Fibroblast of lung (primary cell): ENCODE measurements at regions not wholly inside any gene's neighbourhood (a gene's known extent, or its start where the extent isn't known, plus 50 kb on each side); places are given as distances from the start of the nearest gene placed in this dataset.

ENCODE experiments used
- EZH2 ChIP-seq: IDR thresholded peaks from 2 replicates; pipeline ENCODE4 v1.5.1; 2012; ENCODE audit warnings: low read length, control low read depth, mild to moderate bottlenecking; ENCODE audit errors: missing control alignments
- TF ChIP-seq, protein P1 (sequence below), 2 donors: IDR thresholded peaks in 1 of 2; conservative IDR thresholded peaks in 1 of 2; 1 replicate in 1 of 2; 2 replicates in 1 of 2; pipeline ENCODE4 v1.5.1; 2011 to 2012; ENCODE audit warnings: low read length in 2 of 2, control low read depth in 1 of 2, inconsistent platforms in 1 of 2, low read depth in 1 of 2, mild to moderate bottlenecking in 1 of 2

DNA sequence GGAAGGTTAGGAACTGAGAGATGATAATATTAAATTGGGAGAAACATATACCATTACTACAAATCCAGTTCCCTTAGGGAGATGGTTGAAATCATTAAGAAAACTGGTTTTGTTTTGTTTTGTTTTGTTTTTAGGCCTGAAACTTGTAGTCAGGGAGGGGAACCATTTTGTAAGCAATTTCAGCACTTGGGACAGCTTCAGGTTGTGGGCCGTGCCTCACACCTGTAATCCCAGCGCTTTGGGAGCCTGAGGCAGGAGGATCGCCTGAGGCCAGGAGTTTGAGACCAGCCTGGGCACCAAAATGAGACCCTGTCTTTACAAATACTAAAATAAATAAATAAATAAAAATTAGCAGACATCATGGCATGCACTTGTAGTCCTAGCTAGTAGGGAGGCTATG, 694.3 kb upstream of the NR5A2 start:
- TF ChIP-seq, protein P1, sequence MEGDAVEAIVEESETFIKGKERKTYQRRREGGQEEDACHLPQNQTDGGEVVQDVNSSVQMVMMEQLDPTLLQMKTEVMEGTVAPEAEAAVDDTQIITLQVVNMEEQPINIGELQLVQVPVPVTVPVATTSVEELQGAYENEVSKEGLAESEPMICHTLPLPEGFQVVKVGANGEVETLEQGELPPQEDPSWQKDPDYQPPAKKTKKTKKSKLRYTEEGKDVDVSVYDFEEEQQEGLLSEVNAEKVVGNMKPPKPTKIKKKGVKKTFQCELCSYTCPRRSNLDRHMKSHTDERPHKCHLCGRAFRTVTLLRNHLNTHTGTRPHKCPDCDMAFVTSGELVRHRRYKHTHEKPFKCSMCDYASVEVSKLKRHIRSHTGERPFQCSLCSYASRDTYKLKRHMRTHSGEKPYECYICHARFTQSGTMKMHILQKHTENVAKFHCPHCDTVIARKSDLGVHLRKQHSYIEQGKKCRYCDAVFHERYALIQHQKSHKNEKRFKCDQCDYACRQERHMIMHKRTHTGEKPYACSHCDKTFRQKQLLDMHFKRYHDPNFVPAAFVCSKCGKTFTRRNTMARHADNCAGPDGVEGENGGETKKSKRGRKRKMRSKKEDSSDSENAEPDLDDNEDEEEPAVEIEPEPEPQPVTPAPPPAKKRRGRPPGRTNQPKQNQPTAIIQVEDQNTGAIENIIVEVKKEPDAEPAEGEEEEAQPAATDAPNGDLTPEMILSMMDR (conservative IDR thresholded peaks at IDR 0.05 in 1 of 2, IDR thresholded peaks at IDR 0.05 in 1 of 2; ENCODE audit: low read depth in 1 of 2, low read length in 2 of 2): no peak
- no peak for TF ChIP-seq EZH2
